ENCODE measurements at regions not wholly inside any gene's neighbourhood (a gene's known extent, or its start where the extent isn't known, plus 50 kb on each side); places are given as distances from the start of the nearest gene placed in this dataset.

DNA sequence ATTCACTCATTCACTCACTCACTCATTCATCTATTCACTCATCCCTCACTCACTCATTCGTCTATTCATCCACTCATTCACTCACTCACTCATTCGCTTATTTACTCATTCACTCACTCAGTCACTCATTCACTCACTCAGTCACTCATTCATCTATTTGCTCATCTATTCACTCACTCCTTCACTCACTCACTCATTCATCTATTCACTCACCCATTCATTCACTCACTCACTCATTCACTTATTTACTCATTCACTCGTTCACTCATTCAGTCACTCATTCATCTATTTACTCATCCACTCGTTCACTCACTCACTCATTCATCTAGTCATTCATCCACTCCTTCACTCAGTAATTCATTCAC, 128.2 kb downstream of the TTLL2 start:
- no peak for DNase-seq
- Histone ChIP-seq H3K27ac (ENCODE audit: low read length) (no peak overlapping the region), H3K9me3 (replicated peaks; ENCODE audit: control insufficient read depth, low read depth, low read length) (no peaks in the 10 kb centered on the region), H3K4me3 (ENCODE audit: low read length) (no peak overlapping the region), H3K4me1 (ENCODE audit: control insufficient read depth, insufficient read depth, low read length) (no peaks in the 10 kb centered on the region), H3K27me3 (ENCODE audit: control insufficient read depth, insufficient read depth, low read length) (peaks cover 6% of the 10 kb centered on the region), H3K36me3 (ENCODE audit: control insufficient read depth, insufficient read depth, low read length) (no peaks in the 10 kb centered on the region)
- 95% methylated on average over 4 of the region's 4 CpGs for WGBS (ENCODE audit: insufficient coverage)

GRCh38 chr6:167454003-167454402, 129.1 kb downstream of the TTLL2 start:
- Histone ChIP-seq H3K27me3 (ENCODE audit: control insufficient read depth, insufficient read depth, low read length) (peaks cover 6% of the 10 kb centered on the region), H3K9me3 (replicated peaks; ENCODE audit: control insufficient read depth, low read depth, low read length) (no peaks in the 10 kb centered on the region), H3K4me3 (ENCODE audit: low read length) (no peak overlapping the region), H3K4me1 (ENCODE audit: control insufficient read depth, insufficient read depth, low read length) (no peaks in the 10 kb centered on the region), H3K36me3 (ENCODE audit: control insufficient read depth, insufficient read depth, low read length) (no peaks in the 10 kb centered on the region), H3K27ac (ENCODE audit: low read length) (no peak overlapping the region)
- no peak for DNase-seq

GRCh38 chr6:167455371-167455770, 130.5 kb downstream of the TTLL2 start:
- Histone ChIP-seq H3K27ac (ENCODE audit: low read length) (no peak overlapping the region), H3K4me3 (ENCODE audit: low read length) (no peak overlapping the region), H3K36me3 (ENCODE audit: control insufficient read depth, insufficient read depth, low read length) (no peaks in the 10 kb centered on the region), H3K9me3 (replicated peaks; ENCODE audit: control insufficient read depth, low read depth, low read length) (no peaks in the 10 kb centered on the region), H3K27me3 (ENCODE audit: control insufficient read depth, insufficient read depth, low read length) (peaks cover 6% of the 10 kb centered on the region), H3K4me1 (ENCODE audit: control insufficient read depth, insufficient read depth, low read length) (no peaks in the 10 kb centered on the region)
- DNase-seq: no peak
- 81% methylated on average over 4 of the region's 4 CpGs for WGBS (ENCODE audit: insufficient coverage)

DNA sequence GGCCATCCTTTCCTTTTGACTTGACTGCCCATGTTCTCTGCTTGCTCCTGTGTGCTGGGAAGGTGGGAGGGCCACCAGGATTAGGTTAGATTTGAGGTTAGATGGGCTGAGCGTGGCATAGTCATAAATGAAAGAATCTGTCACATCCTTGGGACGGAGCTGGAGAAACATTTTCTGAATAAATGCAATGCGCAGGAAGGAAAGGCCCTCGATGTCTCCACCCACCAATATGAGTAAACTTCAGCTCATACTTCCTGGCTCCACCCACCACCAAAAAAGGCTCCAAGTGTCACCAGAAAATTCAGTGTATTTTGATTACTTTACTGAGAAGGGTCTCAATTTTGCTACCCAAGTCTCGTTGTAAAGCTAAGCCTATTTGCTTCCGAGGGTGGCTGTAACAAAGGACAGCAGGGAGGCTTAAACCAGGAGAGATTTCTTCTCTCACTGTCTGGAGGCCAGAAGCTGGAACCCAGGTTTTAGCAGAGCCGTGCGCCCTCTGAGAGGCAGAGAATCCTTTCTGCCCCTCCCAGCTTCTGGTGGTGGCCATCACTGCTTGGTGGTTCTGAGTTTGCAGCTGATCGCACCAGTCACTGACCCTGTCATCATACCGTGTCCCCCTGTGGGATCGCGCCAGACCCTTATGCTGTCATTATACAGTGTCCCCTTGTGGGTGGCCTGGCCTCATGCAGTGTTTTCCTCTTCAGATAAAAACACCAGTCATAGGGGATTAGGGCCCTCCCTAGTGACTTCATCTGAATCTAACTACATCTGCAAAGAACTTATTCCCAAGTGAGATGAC, 137.8 kb downstream of the TTLL2 start:
- DNase-seq: no peak
- H3K27ac ChIP-seq (ENCODE audit: low read length): no peak overlapping the region
- H3K9me3 ChIP-seq (replicated peaks; ENCODE audit: control insufficient read depth, low read depth, low read length): no peaks in the 10 kb centered on the region
- 91% methylated on average over 8 of the region's 12 CpGs for WGBS (ENCODE audit: insufficient coverage)
- H3K27me3 ChIP-seq (ENCODE audit: control insufficient read depth, insufficient read depth, low read length): no peaks in the 10 kb centered on the region
- H3K4me1 ChIP-seq (ENCODE audit: control insufficient read depth, insufficient read depth, low read length): no peaks in the 10 kb centered on the region
- no peak overlapping the region for H3K4me3 ChIP-seq (ENCODE audit: low read length)
- no peaks in the 10 kb centered on the region for H3K36me3 ChIP-seq (ENCODE audit: control insufficient read depth, insufficient read depth, low read length)

DNA sequence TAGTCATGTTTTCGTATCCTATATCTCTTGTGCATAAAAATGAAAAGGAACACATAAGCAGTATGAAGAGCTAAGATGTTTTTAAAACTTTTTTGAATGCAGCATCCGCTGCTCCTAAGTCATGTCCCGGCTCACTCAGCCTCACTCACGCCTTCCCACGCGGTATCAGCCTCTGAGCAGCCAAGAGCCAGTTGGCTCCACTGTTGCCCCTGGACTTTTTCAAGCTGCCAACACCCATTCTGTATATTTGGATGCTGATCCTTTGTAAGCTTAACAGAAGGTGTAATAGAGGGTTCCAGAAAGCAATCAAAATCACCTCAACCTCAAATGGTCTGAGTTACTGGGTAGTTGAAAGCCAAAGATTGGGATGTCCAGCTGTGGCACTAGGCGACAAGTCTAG, 139.3 kb downstream of the TTLL2 start:
- H3K9me3 ChIP-seq (replicated peaks; ENCODE audit: control insufficient read depth, low read depth, low read length): no peaks in the 10 kb centered on the region
- no peak overlapping the region for H3K27ac ChIP-seq (ENCODE audit: low read length)
- DNase-seq: no peak
- H3K4me1 ChIP-seq (ENCODE audit: control insufficient read depth, insufficient read depth, low read length): no peaks in the 10 kb centered on the region
- no peak overlapping the region for H3K4me3 ChIP-seq (ENCODE audit: low read length)
- H3K36me3 ChIP-seq (ENCODE audit: control insufficient read depth, insufficient read depth, low read length): no peaks in the 10 kb centered on the region
- 76% methylated on average over 6 of the region's 7 CpGs for WGBS (ENCODE audit: insufficient coverage)
- no peaks in the 10 kb centered on the region for H3K27me3 ChIP-seq (ENCODE audit: control insufficient read depth, insufficient read depth, low read length)

DNA sequence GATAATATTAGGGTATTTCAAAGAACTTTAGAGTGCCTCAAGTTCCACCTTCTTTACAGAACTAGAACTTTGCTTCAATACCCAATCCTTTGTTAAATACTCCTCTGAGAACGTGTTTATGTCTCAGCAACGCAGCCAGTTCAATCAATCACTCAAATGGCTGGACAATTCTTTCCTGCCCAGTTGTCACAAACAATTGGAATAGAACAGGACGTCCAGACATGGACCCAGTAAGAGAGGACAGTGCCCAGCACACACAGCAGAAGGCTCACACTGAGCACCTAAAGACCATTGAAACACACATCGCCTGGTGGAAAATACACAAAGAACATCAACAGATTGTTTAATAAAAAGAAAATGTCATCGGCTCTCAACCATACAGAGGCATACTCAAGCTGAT, 140.6 kb downstream of the TTLL2 start:
- Histone ChIP-seq H3K36me3 (ENCODE audit: control insufficient read depth, insufficient read depth, low read length) (no peaks in the 10 kb centered on the region), H3K9me3 (replicated peaks; ENCODE audit: control insufficient read depth, low read depth, low read length) (no peaks in the 10 kb centered on the region), H3K27ac (ENCODE audit: low read length) (no peak overlapping the region), H3K4me1 (ENCODE audit: control insufficient read depth, insufficient read depth, low read length) (no peaks in the 10 kb centered on the region), H3K27me3 (ENCODE audit: control insufficient read depth, insufficient read depth, low read length) (no peaks in the 10 kb centered on the region), H3K4me3 (ENCODE audit: low read length) (no peak overlapping the region)
- WGBS (ENCODE audit: insufficient coverage): 42% methylated on average over 3 of the region's 5 CpGs
- DNase-seq: no peak

DNA sequence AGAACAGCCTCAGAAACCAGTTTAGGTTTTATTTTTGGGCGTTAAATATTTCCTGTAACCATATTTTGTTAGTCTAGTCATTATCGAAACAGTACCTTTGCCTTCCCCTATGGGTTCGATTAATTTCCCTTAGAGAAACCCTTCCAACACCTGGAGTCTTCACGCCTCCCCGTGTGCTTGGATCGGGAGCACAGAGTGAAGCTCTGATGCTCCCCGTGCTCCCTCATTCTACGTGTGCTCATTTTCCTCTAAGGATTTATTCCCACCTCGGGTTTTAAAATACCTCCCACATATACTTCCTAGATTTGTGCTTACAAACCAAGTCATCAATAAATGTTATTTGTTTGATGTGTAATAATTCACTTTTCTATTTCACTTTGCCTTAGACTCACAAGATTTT, 142.4 kb downstream of the TTLL2 start:
- H3K9me3 ChIP-seq (replicated peaks; ENCODE audit: control insufficient read depth, low read depth, low read length): no peaks in the 10 kb centered on the region
- no peaks in the 10 kb centered on the region for H3K27me3 ChIP-seq (ENCODE audit: control insufficient read depth, insufficient read depth, low read length)
- H3K4me1 ChIP-seq (ENCODE audit: control insufficient read depth, insufficient read depth, low read length): no peaks in the 10 kb centered on the region
- DNase-seq: no peak
- no peaks in the 10 kb centered on the region for H3K36me3 ChIP-seq (ENCODE audit: control insufficient read depth, insufficient read depth, low read length)
- WGBS (ENCODE audit: insufficient coverage): 91% methylated on average over 6 of the region's 9 CpGs
- H3K4me3 ChIP-seq (ENCODE audit: low read length): no peak overlapping the region
- no peak overlapping the region for H3K27ac ChIP-seq (ENCODE audit: low read length)

DNA sequence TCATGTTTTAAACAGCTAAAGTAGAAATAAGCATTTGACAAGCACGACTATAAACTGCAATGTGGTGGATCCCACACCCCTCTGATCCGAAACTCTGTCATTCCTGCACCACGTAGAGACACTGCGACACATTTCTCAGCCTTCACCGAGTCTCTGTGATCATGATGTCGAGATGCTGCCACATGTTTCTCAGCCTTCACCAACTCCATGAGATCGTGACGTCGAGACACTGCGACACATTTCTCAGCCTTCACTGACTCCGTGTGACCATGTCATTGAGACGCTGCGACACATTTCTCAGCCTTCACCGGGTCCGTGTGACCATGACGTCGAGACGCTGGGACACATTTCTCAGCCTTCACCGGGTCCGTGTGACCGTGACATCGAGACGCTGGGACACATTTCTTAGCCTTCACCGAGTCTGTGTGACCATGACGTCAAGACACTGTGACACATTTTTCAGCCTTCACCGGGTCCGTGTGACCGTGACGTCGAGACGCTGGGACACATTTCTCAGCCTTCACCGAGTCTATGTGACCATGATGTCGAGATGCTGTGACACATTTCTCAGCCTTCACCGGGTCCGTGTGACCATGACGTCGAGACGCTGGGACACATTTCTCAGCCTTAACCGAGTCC, 143.0 kb downstream of the TTLL2 start:
- Histone ChIP-seq H3K36me3 (ENCODE audit: control insufficient read depth, insufficient read depth, low read length) (no peaks in the 10 kb centered on the region), H3K9me3 (replicated peaks; ENCODE audit: control insufficient read depth, low read depth, low read length) (no peaks in the 10 kb centered on the region), H3K27me3 (ENCODE audit: control insufficient read depth, insufficient read depth, low read length) (no peaks in the 10 kb centered on the region), H3K4me3 (ENCODE audit: low read length) (no peak overlapping the region), H3K4me1 (ENCODE audit: control insufficient read depth, insufficient read depth, low read length) (no peaks in the 10 kb centered on the region), H3K27ac (ENCODE audit: low read length) (no peak overlapping the region)
- no peak for DNase-seq
- WGBS (ENCODE audit: insufficient coverage): 87% methylated on average over 39 of the region's 39 CpGs

GRCh38 chr6:167469101-167469500, 144.2 kb downstream of the TTLL2 start:
- H3K4me1 ChIP-seq (ENCODE audit: control insufficient read depth, insufficient read depth, low read length): no peaks in the 10 kb centered on the region
- WGBS (ENCODE audit: insufficient coverage): no CpG with 5 or more reads among the region's 3 CpGs

DNA sequence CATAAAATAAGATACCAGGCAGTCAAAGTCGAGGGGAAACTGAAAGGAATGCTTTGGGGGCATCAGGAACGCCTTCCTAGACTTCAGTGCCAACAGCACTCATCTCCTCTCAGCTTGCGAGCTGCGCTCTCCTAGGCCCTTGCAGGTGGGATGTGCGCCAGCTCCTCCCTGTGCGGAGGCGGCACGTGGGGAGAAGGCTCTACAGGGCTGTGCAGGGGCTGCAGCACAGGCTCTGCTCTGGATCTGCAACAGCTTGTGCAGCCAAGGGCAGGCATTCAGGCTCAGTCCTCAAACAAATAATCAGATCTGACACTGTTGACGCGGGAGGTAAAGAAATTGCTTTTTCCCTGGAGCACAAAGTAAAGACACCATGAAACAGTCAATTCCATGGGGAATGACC, 144.8 kb downstream of the TTLL2 start:
- Histone ChIP-seq H3K27ac (ENCODE audit: low read length) (no peak overlapping the region), H3K4me1 (ENCODE audit: control insufficient read depth, insufficient read depth, low read length) (no peaks in the 10 kb centered on the region), H3K27me3 (ENCODE audit: control insufficient read depth, insufficient read depth, low read length) (peaks cover 4% of the 10 kb centered on the region), H3K36me3 (ENCODE audit: control insufficient read depth, insufficient read depth, low read length) (no peaks in the 10 kb centered on the region), H3K4me3 (ENCODE audit: low read length) (no peak overlapping the region), H3K9me3 (replicated peaks; ENCODE audit: control insufficient read depth, low read depth, low read length) (no peaks in the 10 kb centered on the region)
- no peak for DNase-seq
- 53% methylated on average over 7 of the region's 10 CpGs for WGBS (ENCODE audit: insufficient coverage)

More at GRCh38 chr6:167469101-167469500, 144.2 kb downstream of the TTLL2 start:
- no peaks in the 10 kb centered on the region for H3K27me3 ChIP-seq (ENCODE audit: control insufficient read depth, insufficient read depth, low read length)
- no peaks in the 10 kb centered on the region for H3K9me3 ChIP-seq (replicated peaks; ENCODE audit: control insufficient read depth, low read depth, low read length)
- DNase-seq: no peak
- no peak overlapping the region for H3K27ac ChIP-seq (ENCODE audit: low read length)
- no peak overlapping the region for H3K4me3 ChIP-seq (ENCODE audit: low read length)
- no peaks in the 10 kb centered on the region for H3K36me3 ChIP-seq (ENCODE audit: control insufficient read depth, insufficient read depth, low read length)
